Trophoblast cell (in vitro differentiated cells and primary cell): ENCODE measurements at regions not wholly inside any gene's neighbourhood (a gene's known extent, or its start where the extent isn't known, plus 50 kb on each side); places are given as distances from the start of the nearest gene placed in this dataset.

Experiments
- DNase-seq, 2 donors: peaks; one replicate each; pipeline ENCODE4 v3.0.0-alpha.2; 2016
- H2AFZ ChIP-seq: 2 replicates; pipeline ENCODE4 v1.6.1; 2013; ENCODE audit warnings: low read length, moderate library complexity, mild to moderate bottlenecking; ENCODE audit not compliant: insufficient read depth, poor library complexity
- H2AK5ac ChIP-seq: 2 replicates; pipeline ENCODE4 v1.6.1; 2013; ENCODE audit warnings: mild to moderate bottlenecking, low read length
- H2BK120ac ChIP-seq: 2 replicates; pipeline ENCODE4 v1.6.1; 2013; ENCODE audit warnings: low read length, mild to moderate bottlenecking, moderate library complexity; ENCODE audit not compliant: insufficient read depth, poor library complexity
- H2BK12ac ChIP-seq: 2 replicates; pipeline ENCODE4 v1.6.1; 2013; ENCODE audit warnings: mild to moderate bottlenecking, low read length, moderate library complexity
- H2BK5ac ChIP-seq: 2 replicates; pipeline ENCODE4 v1.6.1; 2013; ENCODE audit warnings: low read length, low read depth, moderate library complexity, mild to moderate bottlenecking; ENCODE audit not compliant: poor library complexity
- H3K14ac ChIP-seq: 2 replicates; pipeline ENCODE4 v1.6.1; 2013; ENCODE audit warnings: mild to moderate bottlenecking, low read length
- H3K18ac ChIP-seq: 2 replicates; pipeline ENCODE4 v1.6.1; 2013; ENCODE audit warnings: mild to moderate bottlenecking, low read length
- H3K23ac ChIP-seq: 2 replicates; pipeline ENCODE4 v1.6.1; 2013; ENCODE audit warnings: low read length
- H3K27ac ChIP-seq: 2 replicates; pipeline ENCODE4 v1.5.1; 2013; ENCODE audit warnings: low read depth, mild to moderate bottlenecking, inconsistent platforms, low read length, moderate library complexity
- H3K27me3 ChIP-seq: 2 replicates; pipeline ENCODE4 v1.6.1; 2013; ENCODE audit warnings: inconsistent platforms, mild to moderate bottlenecking, low read length, moderate library complexity; ENCODE audit not compliant: insufficient read depth
- H3K36me3 ChIP-seq, 2 experiments: 1 replicate in 1 of 2; 2 replicates in 1 of 2; pipeline ENCODE4 v1.6.1; 2013; ENCODE audit warnings: low read length in 2 of 2, mild to moderate bottlenecking in 2 of 2, moderate library complexity in 1 of 2; ENCODE audit not compliant: insufficient read depth in 2 of 2, control insufficient read depth in 1 of 2
- H3K4ac ChIP-seq: 2 replicates; pipeline ENCODE4 v1.6.1; 2013; ENCODE audit warnings: low read depth, mild to moderate bottlenecking, low read length, moderate library complexity
- H3K4me1 ChIP-seq, 2 experiments: 1 replicate in 1 of 2; 2 replicates in 1 of 2; pipeline ENCODE4 v1.6.1; 2013; ENCODE audit warnings: low read length in 2 of 2, mild to moderate bottlenecking in 2 of 2, moderate library complexity in 1 of 2; ENCODE audit not compliant: insufficient read depth in 2 of 2, control insufficient read depth in 1 of 2
- H3K4me2 ChIP-seq: 2 replicates; pipeline ENCODE4 v1.6.1; 2013; ENCODE audit warnings: inconsistent platforms, mild to moderate bottlenecking, low read length, moderate library complexity
- H3K4me3 ChIP-seq: 2 replicates; pipeline ENCODE4 v1.5.1; 2013; ENCODE audit warnings: mild to moderate bottlenecking, low read depth, low read length, inconsistent platforms
- H3K79me1 ChIP-seq: one replicate; pipeline ENCODE4 v1.6.1; 2013; ENCODE audit warnings: low read length
- H3K79me2 ChIP-seq: 2 replicates; pipeline ENCODE4 v1.6.1; 2013; ENCODE audit warnings: low read length, mild to moderate bottlenecking; ENCODE audit not compliant: control insufficient read depth, insufficient read depth, poor library complexity
- H3K9ac ChIP-seq: 2 replicates; pipeline ENCODE4 v1.6.1; 2013; ENCODE audit warnings: mild to moderate bottlenecking, low read length
- H3K9me3 ChIP-seq: 2 replicates; pipeline ENCODE4 v1.6.1; 2013; ENCODE audit warnings: low read depth, mild to moderate bottlenecking, control low read depth, inconsistent platforms, low read length; ENCODE audit not compliant: insufficient read depth
- H4K12ac ChIP-seq: 2 replicates; pipeline ENCODE4 v1.6.1; 2013; ENCODE audit warnings: low read depth, mild to moderate bottlenecking, low read length, moderate library complexity
- H4K8ac ChIP-seq: 2 replicates; pipeline ENCODE4 v1.6.1; 2013; ENCODE audit warnings: low read depth, mild to moderate bottlenecking, low read length, moderate library complexity
- H4K91ac ChIP-seq: one replicate; pipeline ENCODE4 v1.6.1; 2013; ENCODE audit warnings: low read depth, mild to moderate bottlenecking, low read length, moderate library complexity
- whole genome bisulfite sequencing: extraction: QIAGEN DNeasy Blood & Tissue Kit; methylation state at CpG from one replicate; pipeline ENCODE4 v1.1.7; 2013; ENCODE audit warnings: missing lambda C conversion rate; ENCODE audit not compliant: insufficient read length, insufficient coverage; ENCODE audit errors: extremely low coverage; 5-methylcytosine and 5-hydroxymethylcytosine counted together

- DNase-seq, result no peak
- Histone ChIP-seq H2AK5ac (no peak overlapping the region), H2BK12ac (no peak overlapping the region), H3K9ac (no peak overlapping the region), H2BK5ac (no peak overlapping the region), H4K8ac (no peak overlapping the region), H3K36me3 (no peaks in the 10 kb centered on the region), H3K14ac (no peak overlapping the region), H3K4me1 (no peaks in the 10 kb centered on the region), H3K9me3 (no peaks in the 10 kb centered on the region), H3K18ac (no peak overlapping the region), H3K23ac (no peak overlapping the region), H3K4ac (no peak overlapping the region), H4K91ac (no peak overlapping the region), H2AFZ (no peak overlapping the region), H3K27me3 (no peaks in the 10 kb centered on the region), H3K27ac (no peak overlapping the region), H3K4me3 (no peak overlapping the region), H2BK120ac (no peak overlapping the region), H3K4me2 (no peak overlapping the region), H3K79me1 (no peaks in the 10 kb centered on the region), H4K12ac (no peak overlapping the region), H3K79me2 (peaks cover 2% of the 10 kb centered on the region)
These were observed 561.6 kb upstream of the CDH8 start for GRCh38 chr16:62597875-62598274.

- Histone ChIP-seq H3K4me2 (no peak overlapping the region), H3K79me1 (no peaks in the 10 kb centered on the region), H2AK5ac (no peak overlapping the region), H3K18ac (no peak overlapping the region), H3K79me2 (peaks cover 2% of the 10 kb centered on the region), H2BK12ac (no peak overlapping the region), H3K27ac (no peak overlapping the region), H3K27me3 (no peaks in the 10 kb centered on the region), H3K9ac (no peak overlapping the region), H3K4me1 (no peaks in the 10 kb centered on the region), H2BK120ac (no peak overlapping the region), H4K12ac (no peak overlapping the region), H4K91ac (no peak overlapping the region), H2BK5ac (no peak overlapping the region), H3K4me3 (no peak overlapping the region), H3K9me3 (no peaks in the 10 kb centered on the region), H2AFZ (no peak overlapping the region), H3K14ac (no peak overlapping the region), H3K23ac (no peak overlapping the region), H4K8ac (no peak overlapping the region), H3K4ac (no peak overlapping the region), H3K36me3 (no peaks in the 10 kb centered on the region)
- no CpG with 5 or more reads among the region's 1 CpG for WGBS
- DNase-seq, result no peak
These were observed 560.3 kb upstream of the CDH8 start for GRCh38 chr16:62596584-62596983.

GRCh38 chr16:62596125-62596524 lies 559.9 kb upstream of the CDH8 start:
- H3K27ac ChIP-seq, result no peak overlapping the region
- H3K4ac ChIP-seq, result no peak overlapping the region
- H3K14ac ChIP-seq, result no peak overlapping the region
- peaks cover 2% of the 10 kb centered on the region for H3K79me2 ChIP-seq
- H3K18ac ChIP-seq, result no peak overlapping the region
- no CpG with 5 or more reads among the region's 6 CpGs for WGBS
- no peak overlapping the region for H4K91ac ChIP-seq
- no peaks in the 10 kb centered on the region for H3K27me3 ChIP-seq
- no peaks in the 10 kb centered on the region for H3K4me1 ChIP-seq
- no peak overlapping the region for H4K12ac ChIP-seq
- H2AK5ac ChIP-seq, result no peak overlapping the region
- H3K9me3 ChIP-seq, result no peaks in the 10 kb centered on the region
- H2BK120ac ChIP-seq, result no peak overlapping the region
- no peak overlapping the region for H3K9ac ChIP-seq
- H3K36me3 ChIP-seq, result no peaks in the 10 kb centered on the region
- H2AFZ ChIP-seq, result no peak overlapping the region
- no peak overlapping the region for H3K4me3 ChIP-seq
- H3K23ac ChIP-seq, result no peak overlapping the region
- no peak for DNase-seq
- no peak overlapping the region for H4K8ac ChIP-seq
- H2BK5ac ChIP-seq, result no peak overlapping the region
- no peaks in the 10 kb centered on the region for H3K79me1 ChIP-seq
- H2BK12ac ChIP-seq, result no peak overlapping the region
- no peak overlapping the region for H3K4me2 ChIP-seq

GRCh38 chr16:62586128-62586862 lies 550.1 kb upstream of the CDH8 start:
- no peaks in the 10 kb centered on the region for H3K79me1 ChIP-seq
- no peak overlapping the region for H2BK12ac ChIP-seq
- H2AK5ac ChIP-seq, result no peak overlapping the region
- no peak overlapping the region for H3K9ac ChIP-seq
- no peak overlapping the region for H4K91ac ChIP-seq
- H3K4me1 ChIP-seq, result no peaks in the 10 kb centered on the region
- H4K12ac ChIP-seq, result no peak overlapping the region
- no peak overlapping the region for H2AFZ ChIP-seq
- H4K8ac ChIP-seq, result no peak overlapping the region
- no peak overlapping the region for H3K23ac ChIP-seq
- no peak overlapping the region for H3K14ac ChIP-seq
- WGBS, result no CpG with 5 or more reads among the region's 3 CpGs
- H3K4ac ChIP-seq, result no peak overlapping the region
- no peak overlapping the region for H3K4me2 ChIP-seq
- DNase-seq, result no peak
- no peaks in the 10 kb centered on the region for H3K36me3 ChIP-seq
- no peak overlapping the region for H3K27ac ChIP-seq
- H2BK120ac ChIP-seq, result no peak overlapping the region
- no peaks in the 10 kb centered on the region for H3K79me2 ChIP-seq
- H3K27me3 ChIP-seq, result no peaks in the 10 kb centered on the region
- no peaks in the 10 kb centered on the region for H3K9me3 ChIP-seq
- H3K18ac ChIP-seq, result no peak overlapping the region
- no peak overlapping the region for H2BK5ac ChIP-seq
- H3K4me3 ChIP-seq, result no peak overlapping the region
